Kidney tubule cell (primary cell): ENCODE measurements at regions not wholly inside any gene's neighbourhood (a gene's known extent, or its start where the extent isn't known, plus 50 kb on each side); places are given as distances from the start of the nearest gene placed in this dataset.

ENCODE experiments used
- DNase-seq: peaks from one replicate; pipeline ENCODE4 v3.0.0-alpha.2; 2018; ENCODE audit warnings: low spot score

- DNase-seq: no peak
Measured at GRCh38 chr2:207328944-207329386, 163.2 kb upstream of the KLF7 start.

GRCh38 chr2:207330912-207331311 lies 165.2 kb upstream of the KLF7 start:
- peak; percentile 98 for DNase-seq

- DNase-seq: no peak
Measured at GRCh38 chr2:207331674-207332073, 165.9 kb upstream of the KLF7 start.

DNA sequence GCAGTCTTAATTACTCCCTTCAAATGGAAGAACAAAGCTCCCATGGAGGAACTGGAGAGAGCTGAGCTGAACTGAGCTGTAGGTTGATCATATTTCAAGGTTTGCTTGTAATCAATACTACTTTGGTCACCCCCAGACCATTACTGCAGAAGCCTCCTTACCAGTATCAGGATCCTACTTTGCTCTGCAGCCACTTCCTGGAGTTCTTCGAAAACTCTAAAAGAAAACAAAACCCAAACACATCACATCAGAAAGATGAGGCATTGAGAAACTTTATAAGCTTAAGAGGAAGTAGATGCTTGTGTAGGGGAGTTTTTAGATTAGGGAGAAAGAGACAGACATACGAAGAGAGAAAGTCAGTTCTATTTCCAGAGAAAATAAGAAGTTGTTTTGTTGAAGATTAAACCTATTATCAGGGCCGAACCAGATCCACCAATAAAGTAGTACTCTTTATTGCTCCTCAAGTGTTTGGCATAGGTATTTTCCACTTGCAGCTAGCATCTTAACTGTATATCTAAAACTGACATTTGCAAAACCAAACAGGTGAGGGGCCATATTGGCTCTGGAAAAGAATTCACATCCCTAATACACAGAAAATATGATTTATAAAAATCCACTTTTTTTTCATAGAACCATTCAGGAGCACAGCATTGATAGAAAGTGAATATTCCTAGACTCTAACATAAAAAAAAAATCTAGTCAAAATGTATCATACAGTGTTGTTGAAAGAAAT lies 166.9 kb upstream of the KLF7 start:
- peak; percentile 38 for DNase-seq

- DNase-seq: peak; percentile 79
Measured at GRCh38 chr2:207333599-207334300, 168.0 kb upstream of the KLF7 start.

- no peak for DNase-seq
Measured at GRCh38 chr2:207334301-207334623, 168.5 kb upstream of the KLF7 start.

DNA sequence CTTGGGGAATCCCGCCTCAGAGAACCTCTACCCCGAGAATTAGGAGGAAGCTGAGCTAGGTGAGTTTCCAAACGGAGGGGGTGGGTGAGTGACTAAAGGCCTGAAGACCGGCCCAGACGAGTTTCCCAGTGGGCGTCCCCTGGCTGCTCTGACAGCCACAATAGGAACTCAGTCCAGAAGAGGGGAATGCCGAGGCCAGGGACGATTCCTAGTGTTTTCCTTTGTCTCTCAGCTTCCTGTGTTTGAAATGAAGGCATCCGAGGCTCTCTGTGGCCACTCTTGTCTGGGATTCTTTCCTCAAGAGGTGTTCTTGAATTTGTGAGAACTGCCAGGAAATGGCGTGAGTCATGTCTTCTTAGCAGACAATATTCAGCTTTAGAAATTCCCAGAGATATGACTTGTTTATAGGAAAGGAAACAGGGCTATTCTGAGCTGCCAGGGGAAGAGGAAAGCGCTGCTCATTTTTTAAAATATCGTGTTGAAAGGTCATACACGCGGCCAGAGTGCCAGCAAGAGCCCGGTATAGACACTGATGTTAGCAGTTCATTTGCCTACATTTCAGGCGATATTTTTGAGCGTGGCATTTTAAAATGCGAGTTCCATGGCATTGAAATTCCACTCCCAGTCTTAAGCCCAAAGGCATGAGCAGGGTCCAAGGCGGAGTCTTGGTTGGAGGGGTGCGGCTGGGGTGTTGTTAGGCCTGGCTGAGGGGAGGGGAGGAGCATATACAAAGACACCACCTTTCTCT lies 169.1 kb upstream of the KLF7 start:
- DNase-seq: peak; percentile 100

DNA sequence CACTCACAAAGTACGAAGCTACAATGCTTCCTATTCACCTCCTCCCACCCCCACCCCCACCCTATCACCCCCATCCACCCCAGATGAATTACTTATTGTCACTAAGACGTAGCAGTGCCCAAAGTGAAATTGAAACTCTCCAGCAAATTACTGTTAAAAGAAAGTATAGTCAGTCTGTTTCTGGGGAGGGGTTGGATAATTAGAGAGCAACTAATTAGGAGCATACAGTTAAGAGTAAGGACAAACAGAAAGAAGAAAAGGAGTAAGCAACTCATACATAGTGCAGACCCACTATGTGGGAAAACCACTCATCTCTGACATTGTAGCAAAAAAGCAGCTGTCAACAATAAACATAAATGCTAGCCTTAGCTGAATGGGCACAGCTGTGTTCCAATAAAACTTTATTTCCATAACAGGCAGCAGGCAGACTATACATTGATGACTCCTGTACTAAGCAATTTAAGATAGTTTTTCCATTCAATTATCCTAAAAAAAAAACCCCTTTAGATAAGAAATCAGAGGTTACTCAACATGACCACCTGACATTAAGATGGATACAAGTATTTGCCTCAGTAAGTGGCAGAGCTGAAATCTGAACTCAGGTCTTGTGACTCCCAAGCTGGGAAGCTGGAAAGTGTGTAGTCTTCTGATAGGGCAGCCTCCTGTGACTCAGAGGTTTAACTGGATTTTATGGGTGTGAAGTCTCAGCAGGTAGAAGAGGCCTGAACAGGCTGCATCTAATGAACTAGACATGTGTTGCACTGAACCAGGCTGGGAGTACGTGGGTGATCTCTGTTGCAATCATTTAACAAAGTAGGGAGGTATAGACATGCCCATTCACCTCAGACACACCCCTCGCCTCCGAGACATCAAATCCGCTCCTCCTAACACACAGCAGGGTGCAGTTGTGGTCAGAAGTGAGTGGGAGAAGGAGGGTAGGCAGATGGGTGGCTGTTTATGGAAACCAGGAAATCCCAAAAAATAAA lies 171.8 kb upstream of the KLF7 start:
- peak; percentile 73 for DNase-seq

- DNase-seq: no peak
Measured at GRCh38 chr2:207338220-207338607, 172.5 kb upstream of the KLF7 start.

- no peak for DNase-seq
Measured at GRCh38 chr2:207338610-207339009, 172.9 kb upstream of the KLF7 start.

GRCh38 chr2:207341112-207341750 lies 175.5 kb upstream of the KLF7 start:
- no peak for DNase-seq

GRCh38 chr2:207341804-207342203 lies 176.1 kb upstream of the KLF7 start:
- no peak for DNase-seq

DNA sequence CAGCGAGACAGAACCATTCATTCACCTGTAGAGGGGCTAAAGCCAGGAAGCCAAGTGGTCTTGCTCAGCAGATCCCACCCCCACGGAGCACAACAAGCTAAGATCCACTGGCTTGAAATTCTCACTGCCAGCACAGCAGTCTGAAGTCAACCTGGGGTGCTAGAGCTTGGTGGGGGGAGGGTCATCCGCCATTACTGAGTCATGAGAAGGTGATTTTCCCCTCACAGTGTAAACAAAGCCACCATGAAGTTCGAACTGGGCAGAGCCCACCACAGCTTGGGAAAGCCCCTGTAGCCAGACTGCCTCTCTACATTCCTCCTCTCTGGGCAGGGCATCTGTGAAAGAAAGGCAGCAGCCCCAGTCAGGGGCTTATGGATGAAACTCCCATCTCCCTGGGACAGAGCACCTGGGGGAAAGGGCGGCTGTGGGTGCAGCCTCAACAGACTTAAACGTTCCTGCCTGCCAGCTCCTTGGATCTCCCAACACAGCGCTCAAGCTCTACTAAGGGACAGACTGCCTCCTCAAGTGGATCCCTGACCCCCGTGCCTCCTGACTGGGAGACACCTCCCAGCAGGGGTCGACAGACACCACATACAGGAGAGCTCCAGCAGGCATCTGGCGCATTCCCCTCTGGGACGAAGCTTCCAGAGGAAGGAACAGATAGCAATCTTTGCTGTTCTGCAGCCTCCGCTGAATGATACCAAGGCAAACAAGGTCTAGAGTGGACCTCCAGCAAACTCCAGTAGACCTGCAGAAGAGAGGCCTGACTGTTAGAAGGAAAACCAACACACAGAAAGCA lies 179.0 kb upstream of the KLF7 start:
- DNase-seq: peak; percentile 29

GRCh38 chr2:207351171-207351570 lies 178.6 kb upstream of the CREB1 start:
- DNase-seq: no peak

- DNase-seq: no peak
Measured at GRCh38 chr2:207352978-207353671, 176.6 kb upstream of the CREB1 start.

- no peak for DNase-seq
Measured at GRCh38 chr2:207353836-207354235, 175.9 kb upstream of the CREB1 start.

GRCh38 chr2:207354462-207354861 lies 175.3 kb upstream of the CREB1 start:
- DNase-seq: no peak

DNA sequence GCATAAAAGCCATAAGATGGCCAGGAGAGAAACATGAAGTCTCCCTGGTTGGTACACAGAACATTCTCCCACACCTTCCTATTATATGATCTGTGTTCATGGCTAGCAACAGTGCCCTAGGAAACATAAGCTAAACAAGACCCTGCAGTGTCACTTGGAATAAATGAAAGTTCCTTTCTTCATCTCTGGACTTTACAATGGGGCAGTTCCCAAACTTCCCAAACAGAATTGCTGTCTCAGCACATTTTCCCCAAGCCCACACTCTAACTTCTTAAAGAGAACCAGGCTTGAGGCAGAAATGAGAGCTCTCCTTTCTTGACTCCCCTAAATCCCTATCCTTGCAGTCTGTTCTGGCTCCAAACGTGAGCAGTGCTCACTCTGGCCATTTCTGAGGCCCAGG lies 173.2 kb upstream of the CREB1 start:
- no peak for DNase-seq

- DNase-seq: no peak
Measured at GRCh38 chr2:207357216-207357615, 172.5 kb upstream of the CREB1 start.

GRCh38 chr2:207362716-207363115 lies 167.0 kb upstream of the CREB1 start:
- DNase-seq: no peak
